Esophagus muscularis mucosa (tissue), 4 donors: ENCODE measurements at regions not wholly inside any gene's neighbourhood (a gene's known extent, or its start where the extent isn't known, plus 50 kb on each side); places are given as distances from the start of the nearest gene placed in this dataset.

Source experiments
- DNase-seq: peaks from one replicate; pipeline ENCODE4 v3.0.0-alpha.2; 2017; ENCODE audit errors: extremely low spot score
- H3K27ac ChIP-seq, 4 donors: fragments of 200-600 bp; sonication (generic); replicated peaks in 1 of 4; 1 replicate in 3 of 4; 2 replicates in 1 of 4; pipeline ENCODE4 v1.5.1; 2016 to 2019; ENCODE audit warnings: mild to moderate bottlenecking in 1 of 4
- H3K27me3 ChIP-seq, 4 donors: fragments of 200-600 bp; sonication (generic); one replicate each; pipeline versions ENCODE4 v1.5.1 to v1.6.0; 2016 to 2019
- H3K36me3 ChIP-seq, 4 donors: fragments of 200-600 bp; sonication (generic); one replicate each; pipeline ENCODE4 v1.5.1; 2016 to 2019
- H3K4me1 ChIP-seq, 4 donors: fragments of 200-600 bp; sonication (generic); one replicate each; pipeline ENCODE4 v1.5.1; 2016 to 2019
- H3K4me3 ChIP-seq, 4 donors: fragments of 200-600 bp; sonication (generic); 1 replicate in 2 of 4; 2 replicates in 2 of 4; pipeline ENCODE4 v1.5.1; 2016 to 2019; ENCODE audit warnings: mild to moderate bottlenecking in 4 of 4, moderate library complexity in 1 of 4
- H3K9me3 ChIP-seq, 4 donors: fragments of 200-600 bp; sonication (generic); 1 replicate in 3 of 4; 2 replicates in 1 of 4; pipeline ENCODE4 v1.5.1; 2016 to 2019
- EP300 ChIP-seq: sonication (generic); formaldehyde crosslinking; IDR thresholded peaks from one replicate; pipeline ENCODE4 v1.6.1; 2017; ENCODE audit warnings: antibody characterized with exemption
- POLR2A ChIP-seq: fragments of 450-650 bp; IDR thresholded peaks from one replicate; pipeline ENCODE4 v1.6.1; 2017; ENCODE audit warnings: antibody characterized with exemption, moderate library complexity, mild to moderate bottlenecking, low read depth
- POLR2AphosphoS5 ChIP-seq, 2 donors: sonication (generic); formaldehyde crosslinking; IDR thresholded peaks; one replicate each; pipeline ENCODE4 v1.6.1; 2017; ENCODE audit warnings: antibody characterized with exemption in 2 of 2
- WGBS: methylation state at CpG from one replicate; pipeline ENCODE4 v1.1.5; 2018; 5-methylcytosine and 5-hydroxymethylcytosine counted together
- intact Hi-C: fragments of 100-400 bp; cut with DNase I; formaldehyde crosslinking; loops from one replicate; pipeline ENCODE4 v1.15.1; 2023
- TF ChIP-seq, protein P1 (sequence below), 3 experiments: fragments of 200-600 bp in 2 of 3; fragments of 450-650 bp in 1 of 3; sonication (generic) in 2 of 3; IDR thresholded peaks; one replicate each; pipeline ENCODE4 v1.5.1; 2017 to 2019; ENCODE audit warnings: antibody characterized with exemption in 3 of 3, mild to moderate bottlenecking in 2 of 3, moderate library complexity in 1 of 3

DNA sequence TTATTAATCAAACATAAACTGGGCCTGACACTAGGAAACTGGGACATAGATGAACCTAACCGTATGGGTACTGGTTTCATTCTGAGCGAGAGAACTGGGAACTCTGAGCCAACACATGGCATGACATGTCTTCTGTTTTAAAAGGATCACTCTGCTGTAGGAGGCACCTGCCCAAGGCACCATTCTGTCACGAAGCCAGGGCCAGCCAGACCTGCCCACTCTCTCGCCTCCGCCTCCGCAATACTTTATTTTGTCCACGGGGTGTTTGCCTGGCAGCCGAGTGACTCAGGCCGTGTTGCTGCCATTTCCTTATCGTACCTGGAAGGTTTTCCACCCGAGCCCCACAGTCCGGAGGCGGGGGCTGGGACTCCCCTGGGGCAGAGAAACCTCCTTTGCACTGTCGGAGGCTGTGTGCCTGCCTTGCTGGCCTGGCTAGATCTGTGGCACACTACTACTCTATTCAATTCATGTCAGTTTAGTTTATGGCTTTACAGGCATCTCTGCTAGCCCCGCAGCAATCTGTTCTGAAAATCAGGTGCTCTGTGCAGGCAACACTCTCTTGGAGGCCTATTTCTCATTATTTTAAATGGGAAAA lies 120.4 kb upstream of the ACKR3 start:
- intact Hi-C loops = no loop called here
- TF ChIP-seq POLR2AphosphoS5 (IDR thresholded peaks at IDR 0.05) (no peak), EP300 (no peak), POLR2A (no peak)
- TF ChIP-seq, protein P1, sequence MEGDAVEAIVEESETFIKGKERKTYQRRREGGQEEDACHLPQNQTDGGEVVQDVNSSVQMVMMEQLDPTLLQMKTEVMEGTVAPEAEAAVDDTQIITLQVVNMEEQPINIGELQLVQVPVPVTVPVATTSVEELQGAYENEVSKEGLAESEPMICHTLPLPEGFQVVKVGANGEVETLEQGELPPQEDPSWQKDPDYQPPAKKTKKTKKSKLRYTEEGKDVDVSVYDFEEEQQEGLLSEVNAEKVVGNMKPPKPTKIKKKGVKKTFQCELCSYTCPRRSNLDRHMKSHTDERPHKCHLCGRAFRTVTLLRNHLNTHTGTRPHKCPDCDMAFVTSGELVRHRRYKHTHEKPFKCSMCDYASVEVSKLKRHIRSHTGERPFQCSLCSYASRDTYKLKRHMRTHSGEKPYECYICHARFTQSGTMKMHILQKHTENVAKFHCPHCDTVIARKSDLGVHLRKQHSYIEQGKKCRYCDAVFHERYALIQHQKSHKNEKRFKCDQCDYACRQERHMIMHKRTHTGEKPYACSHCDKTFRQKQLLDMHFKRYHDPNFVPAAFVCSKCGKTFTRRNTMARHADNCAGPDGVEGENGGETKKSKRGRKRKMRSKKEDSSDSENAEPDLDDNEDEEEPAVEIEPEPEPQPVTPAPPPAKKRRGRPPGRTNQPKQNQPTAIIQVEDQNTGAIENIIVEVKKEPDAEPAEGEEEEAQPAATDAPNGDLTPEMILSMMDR (IDR thresholded peaks at IDR 0.05) = no peak
- Histone ChIP-seq H3K4me1 (no peaks in the 10 kb centered on the region), H3K27me3 (peaks cover 0 to 4% (median 0%) of the 10 kb centered on the region in 4 donors), H3K36me3 (no peaks in the 10 kb centered on the region), H3K27ac (no peak overlapping the region), H3K4me3 (no peak overlapping the region), H3K9me3 (no peaks in the 10 kb centered on the region)
- DNase-seq = no peak
- WGBS = 87% methylated on average over 15 of the region's 15 CpGs

DNA sequence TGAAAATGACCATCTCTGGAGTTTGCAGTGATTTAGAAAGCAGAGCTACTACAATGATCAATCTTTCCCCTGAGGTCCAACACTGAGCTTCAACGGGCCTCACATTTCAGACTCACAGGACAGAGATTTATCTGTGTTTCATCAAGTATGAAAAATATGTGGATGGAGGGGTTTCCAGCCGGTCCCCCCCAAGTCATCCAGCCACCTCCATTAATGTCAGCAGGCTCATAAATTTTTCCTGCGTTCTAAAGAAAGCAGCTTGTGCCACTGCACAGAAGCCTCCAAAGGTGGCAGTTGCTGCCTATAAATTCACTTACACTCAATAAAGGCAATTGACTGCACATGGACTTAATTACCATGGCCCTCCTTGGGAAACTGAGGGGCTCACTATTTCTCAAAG lies 117.4 kb upstream of the ACKR3 start:
- Histone ChIP-seq H3K27me3 (peaks cover 0 to 4% (median 0%) of the 10 kb centered on the region in 4 donors), H3K4me3 (no peak overlapping the region), H3K36me3 (no peaks in the 10 kb centered on the region), H3K4me1 (no peaks in the 10 kb centered on the region), H3K27ac (no peak overlapping the region), H3K9me3 (no peaks in the 10 kb centered on the region)
- no peak for DNase-seq
- TF ChIP-seq, protein P1 (IDR thresholded peaks at IDR 0.05) = no peak
- no peak for TF ChIP-seq EP300
- no peak for TF ChIP-seq POLR2AphosphoS5 (IDR thresholded peaks at IDR 0.05)
- TF ChIP-seq POLR2A = no peak
- WGBS = 65% methylated on average over 3 of the region's 3 CpGs
- intact Hi-C loops = no loop called here

DNA sequence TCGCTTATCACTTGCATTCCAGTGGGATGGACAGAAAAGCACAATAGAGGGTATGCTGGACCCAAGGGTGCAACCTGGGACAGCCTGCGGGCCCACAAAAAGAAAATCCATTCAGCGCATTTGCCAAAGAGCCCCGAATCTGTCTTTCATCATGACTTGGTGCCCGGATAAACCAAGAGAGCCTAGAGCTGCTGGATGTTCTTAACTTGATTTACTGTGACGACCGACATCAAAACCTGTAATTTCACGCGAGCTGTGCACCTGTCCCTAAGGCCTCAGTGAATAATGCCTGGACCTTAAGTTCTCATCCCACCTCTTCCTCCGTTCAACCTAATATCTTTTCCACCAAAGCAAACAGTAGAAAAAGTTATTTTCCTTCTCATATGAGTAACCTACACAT lies 115.5 kb upstream of the ACKR3 start:
- no peak for DNase-seq
- WGBS = 93% methylated on average over 10 of the region's 10 CpGs
- no peaks in the 10 kb centered on the region for H3K36me3 ChIP-seq
- TF ChIP-seq EP300 (no peak), POLR2AphosphoS5 (IDR thresholded peaks at IDR 0.05) (no peak)
- TF ChIP-seq, protein P1 (IDR thresholded peaks at IDR 0.05) = no peak
- intact Hi-C loops = no loop called here
- no peak overlapping the region for H3K4me3 ChIP-seq
- H3K27me3 ChIP-seq = peaks cover 0 to 4% (median 0%) of the 10 kb centered on the region in 4 donors
- H3K4me1 ChIP-seq = no peaks in the 10 kb centered on the region
- peaks cover 0 to 4% (median 0%) of the 10 kb centered on the region in 4 donors for H3K9me3 ChIP-seq
- no peak overlapping the region for H3K27ac ChIP-seq

DNA sequence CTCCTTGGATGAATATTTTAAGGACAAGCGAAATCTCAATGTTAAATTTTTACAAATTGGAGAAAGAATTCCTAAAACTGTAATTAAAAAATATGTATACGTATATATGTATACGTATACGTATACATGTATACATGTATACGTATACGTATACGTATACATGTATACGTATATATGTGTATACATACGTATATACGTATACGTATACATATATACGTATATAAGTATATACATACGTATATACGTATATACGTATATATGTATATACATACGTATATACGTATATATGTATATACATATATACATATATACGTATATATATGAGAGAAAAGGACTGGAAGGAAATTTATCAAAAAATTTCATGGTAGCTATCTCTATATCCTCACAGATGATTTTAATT lies 110.2 kb upstream of the ACKR3 start:
- peaks cover 0 to 10% (median 2%) of the 10 kb centered on the region in 4 donors for H3K9me3 ChIP-seq
- WGBS = 96% methylated on average over 18 of the region's 18 CpGs
- no peaks in the 10 kb centered on the region for H3K27me3 ChIP-seq
- no peak overlapping the region for H3K27ac ChIP-seq
- no peaks in the 10 kb centered on the region for H3K4me1 ChIP-seq
- no peak for DNase-seq
- no peak overlapping the region for H3K4me3 ChIP-seq
- H3K36me3 ChIP-seq = no peaks in the 10 kb centered on the region
- intact Hi-C loops = no loop called here
- no peak for TF ChIP-seq POLR2A
- TF ChIP-seq POLR2AphosphoS5 (IDR thresholded peaks at IDR 0.05) = no peak
- TF ChIP-seq, protein P1 (IDR thresholded peaks at IDR 0.05) = no peak
- no peak for TF ChIP-seq EP300

DNA sequence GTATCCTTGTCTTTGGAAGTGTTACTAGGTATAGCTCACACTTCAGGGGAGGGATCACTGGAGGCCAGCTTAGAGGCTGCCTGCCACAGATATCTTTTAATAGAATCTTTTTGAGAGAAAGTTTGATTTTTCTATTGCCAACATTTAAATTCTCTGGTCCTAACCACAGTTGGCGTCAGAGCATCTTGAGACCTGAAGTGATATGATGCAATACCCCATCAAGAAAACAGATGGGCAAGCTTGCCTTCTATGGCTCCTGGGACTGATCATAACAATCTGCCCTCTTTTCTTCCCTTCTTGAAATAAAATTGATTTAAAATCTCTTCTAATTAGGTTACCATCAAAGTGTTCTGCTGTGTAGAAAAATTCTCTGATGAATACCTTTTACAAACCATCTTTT lies 105.5 kb upstream of the ACKR3 start:
- TF ChIP-seq, protein P1 (IDR thresholded peaks at IDR 0.05) = no peak
- no peak for TF ChIP-seq POLR2A
- no peak for TF ChIP-seq POLR2AphosphoS5 (IDR thresholded peaks at IDR 0.05)
- TF ChIP-seq EP300 = no peak
- Histone ChIP-seq H3K36me3 (no peaks in the 10 kb centered on the region), H3K9me3 (peaks cover 0 to 21% (median 12%) of the 10 kb centered on the region in 4 donors), H3K4me1 (no peaks in the 10 kb centered on the region), H3K27ac (no peak overlapping the region), H3K4me3 (no peak overlapping the region), H3K27me3 (no peaks in the 10 kb centered on the region)
- DNase-seq = no peak
- intact Hi-C loops = no loop called here
- 95% methylated on average over 1 of the region's 1 CpG for WGBS
